NCI-H510A treated with DMSO at 0.1 percent for 48 hours (cell line): ENCODE measurements at regions not wholly inside any gene's neighbourhood (a gene's known extent, or its start where the extent isn't known, plus 50 kb on each side); places are given as distances from the start of the nearest gene placed in this dataset.
"Not testable (repeated sequence)": the region's sequence is repeated elsewhere in the genome, so short reads cannot be mapped to it uniquely, and the experiment has no call there.

Experiments
- DNase-seq: peaks from one replicate; lab custom pipeline; 2025; lab: John Stamatoyannopoulos, UW

DNA sequence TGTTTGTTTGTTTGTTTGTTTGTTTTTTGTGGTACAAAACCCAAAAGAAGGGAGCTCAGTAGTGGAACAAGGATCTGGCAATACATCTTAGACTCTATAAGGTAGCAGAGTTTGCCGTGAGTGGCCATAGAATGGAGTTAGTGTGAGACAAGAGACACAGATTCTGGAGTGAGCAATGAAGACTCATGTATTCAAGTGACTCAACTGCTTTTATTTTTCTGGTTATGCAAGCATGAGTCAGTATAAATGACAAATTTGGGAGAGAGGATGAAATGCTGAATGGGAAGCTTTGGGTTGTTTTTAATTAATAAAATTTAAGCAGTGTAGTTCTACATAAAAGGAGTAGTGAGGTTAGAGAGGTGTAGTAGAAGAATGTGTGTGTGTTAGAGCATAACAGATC lies 143.6 kb upstream of the ANO5 start:
- DNase-seq: no peak

DNA sequence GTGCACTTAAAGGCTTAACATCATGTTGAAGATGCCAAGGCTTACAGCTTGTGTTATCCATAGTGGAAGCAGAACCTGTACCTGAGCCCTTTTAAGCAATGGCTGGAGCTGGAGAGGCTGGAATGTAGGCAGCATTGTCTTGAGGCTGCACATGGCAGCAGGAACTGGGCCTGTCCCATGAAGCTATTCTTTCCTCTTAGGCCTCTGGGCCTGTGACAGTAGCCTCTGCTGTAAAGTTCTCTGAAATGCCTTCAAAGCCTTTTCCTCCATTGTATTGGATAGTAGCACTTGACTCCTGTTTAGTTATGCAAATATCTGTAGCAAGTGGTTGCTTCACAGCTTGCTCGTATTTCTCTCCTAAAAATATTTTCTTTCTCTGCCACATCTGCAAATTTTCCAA lies 127.4 kb upstream of the ANO5 start:
- no peak for DNase-seq

DNA sequence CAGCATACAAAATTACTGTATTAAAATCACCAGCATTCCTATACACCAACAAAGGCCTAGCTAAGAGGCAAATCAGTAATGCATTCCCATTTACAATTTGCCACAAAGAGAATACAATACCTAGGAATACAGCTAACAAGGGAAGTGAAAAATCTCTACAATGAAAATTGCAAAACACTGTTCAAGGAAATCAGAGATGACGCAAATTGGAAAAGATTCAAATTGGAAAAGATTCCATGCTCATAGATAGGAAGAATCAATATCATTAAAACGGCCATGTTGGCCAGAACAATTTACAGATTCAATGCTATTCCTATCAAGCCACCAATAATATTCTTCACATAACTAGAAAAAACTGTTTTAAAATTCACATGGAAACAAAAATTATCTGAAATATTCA lies 123.0 kb upstream of the ANO5 start:
- DNase-seq: no peak

DNA sequence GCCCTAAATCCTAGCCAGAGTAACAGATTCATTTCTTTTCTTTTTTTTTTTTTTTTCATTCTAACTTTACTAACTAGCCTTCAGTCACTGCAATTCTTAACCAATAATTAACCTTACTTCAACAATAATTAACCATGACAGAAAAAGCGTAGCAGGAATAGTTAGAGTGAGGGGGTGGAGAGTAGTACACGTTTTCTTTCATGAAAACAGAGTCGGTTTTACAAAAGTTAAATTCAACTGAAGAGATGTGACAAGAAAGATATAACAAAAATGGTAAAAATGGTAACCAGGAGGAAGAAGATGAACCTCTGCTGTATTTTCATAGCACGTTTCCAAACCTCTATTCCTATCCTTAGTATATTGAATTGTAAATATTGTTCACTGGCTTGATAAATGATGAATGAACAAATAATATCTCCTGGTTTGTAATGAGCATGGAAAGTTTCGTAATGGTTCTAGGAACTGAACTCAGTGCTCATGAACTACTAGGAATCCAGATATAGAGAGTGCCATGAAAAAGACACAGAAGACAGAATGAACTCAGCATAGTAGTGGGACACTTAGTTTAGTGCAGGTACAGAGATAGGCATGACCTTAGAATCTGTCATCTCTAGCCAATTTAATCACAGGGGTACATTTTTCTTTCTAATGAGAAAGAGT lies 116.5 kb upstream of the ANO5 start:
- no peak for DNase-seq

DNA sequence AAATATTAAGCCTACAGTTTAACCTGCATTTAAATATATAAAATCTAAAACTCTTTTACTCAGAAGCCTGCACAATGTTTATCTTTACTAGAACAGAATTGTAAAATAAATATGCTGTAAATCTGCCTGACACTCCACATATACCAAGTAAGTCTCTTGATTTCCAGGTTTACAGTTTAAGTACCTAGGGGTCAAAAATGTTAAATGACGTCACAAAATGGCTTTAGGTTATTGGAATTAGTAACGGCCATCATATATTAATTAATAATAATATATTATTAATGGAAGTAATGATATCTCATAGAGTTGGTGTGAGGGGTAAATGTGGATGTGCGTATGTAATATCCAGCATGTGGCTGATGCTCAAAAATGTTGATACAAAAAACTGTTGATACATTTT lies 114.8 kb upstream of the ANO5 start:
- DNase-seq: no peak

DNA sequence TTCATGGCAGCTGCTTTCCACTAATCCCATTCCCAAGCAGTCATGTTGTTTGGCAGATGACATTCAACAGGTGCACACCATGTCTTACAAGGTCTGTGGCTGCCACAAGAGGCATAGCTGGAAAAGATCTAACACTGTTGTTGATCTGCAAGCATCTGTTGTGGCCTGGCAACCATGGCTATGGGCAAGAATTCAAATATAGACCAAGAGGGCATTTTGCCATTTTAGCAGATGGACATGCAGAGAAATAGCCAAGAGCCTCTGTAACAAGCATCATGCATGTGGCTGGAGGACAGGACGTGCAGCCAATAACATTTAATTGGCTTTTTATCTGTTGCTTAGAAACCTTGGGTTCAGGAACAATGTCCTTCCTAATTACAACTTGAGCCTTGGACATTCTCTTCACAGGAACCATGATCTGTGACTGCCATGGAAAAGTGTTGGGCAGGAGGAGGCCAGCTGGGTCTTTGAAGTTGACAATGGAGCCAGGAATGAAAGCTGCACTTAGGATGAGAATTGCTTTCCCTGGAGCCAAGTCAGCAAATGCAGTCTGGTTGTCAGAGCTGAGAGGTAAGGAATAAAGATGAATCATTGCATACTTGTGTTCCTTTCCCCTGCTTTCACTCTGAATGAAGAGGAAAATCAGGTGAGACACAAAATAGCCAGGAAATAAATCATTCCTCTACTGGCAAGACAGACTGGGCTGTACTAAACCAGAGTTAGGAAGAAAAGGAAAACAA lies 113.6 kb upstream of the ANO5 start:
- DNase-seq: no peak

DNA sequence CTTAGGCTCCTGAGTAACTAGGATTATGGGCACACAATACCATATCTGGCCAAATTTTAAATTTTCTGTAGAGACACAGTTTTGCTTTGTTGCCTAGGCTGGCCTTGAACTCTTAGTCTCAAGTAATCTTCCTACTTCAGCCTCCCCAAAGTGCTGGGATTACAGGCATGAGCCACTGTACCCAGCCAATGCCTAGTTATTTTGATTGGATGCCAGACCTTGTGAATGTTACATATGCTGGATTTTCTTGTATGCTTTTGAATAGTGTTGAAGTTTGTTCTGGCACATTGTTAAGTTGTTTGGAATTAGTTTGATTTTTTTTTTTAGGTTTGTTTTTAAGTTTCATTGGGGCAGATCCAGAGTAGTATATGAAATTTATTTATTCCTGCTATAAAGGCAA lies 110.7 kb upstream of the ANO5 start:
- no peak for DNase-seq

DNA sequence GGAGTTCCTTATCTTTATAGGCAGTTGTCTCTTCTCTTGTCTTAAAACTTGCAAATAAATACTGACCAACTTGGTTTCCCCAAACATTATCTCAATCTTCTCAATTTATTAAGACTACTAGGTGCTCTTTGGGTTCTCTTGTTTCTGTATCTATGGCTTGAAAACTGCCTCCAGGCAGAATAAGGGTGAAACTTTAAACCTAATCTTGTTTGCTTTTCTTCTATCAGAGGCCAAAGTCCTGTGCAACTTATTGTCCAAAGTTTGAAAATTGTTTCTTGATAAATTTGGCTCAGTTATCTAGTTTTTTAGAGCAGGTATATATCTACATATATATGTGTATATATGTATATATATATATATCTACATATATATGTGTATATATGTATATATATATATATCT lies 110.1 kb upstream of the ANO5 start:
- DNase-seq: no peak

DNA sequence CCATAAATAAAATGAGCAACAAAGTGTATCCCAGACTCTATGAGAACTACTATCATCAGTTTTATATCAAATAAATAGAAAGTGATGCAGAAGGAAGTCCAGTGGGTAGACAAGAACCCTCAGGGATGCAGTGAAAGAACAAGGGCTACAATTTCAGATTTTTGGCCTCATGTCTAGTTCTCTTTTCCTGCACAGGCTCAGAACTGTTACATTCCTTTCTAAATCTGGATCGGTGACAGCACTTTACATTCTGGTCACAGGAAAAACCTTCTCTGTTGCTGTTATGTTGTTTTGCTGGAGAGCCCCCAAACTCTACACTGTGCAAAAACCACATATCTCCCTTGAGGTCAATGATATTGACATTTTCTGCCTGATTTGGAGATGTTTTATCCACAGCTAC lies 108.8 kb upstream of the ANO5 start:
- no peak for DNase-seq

DNA sequence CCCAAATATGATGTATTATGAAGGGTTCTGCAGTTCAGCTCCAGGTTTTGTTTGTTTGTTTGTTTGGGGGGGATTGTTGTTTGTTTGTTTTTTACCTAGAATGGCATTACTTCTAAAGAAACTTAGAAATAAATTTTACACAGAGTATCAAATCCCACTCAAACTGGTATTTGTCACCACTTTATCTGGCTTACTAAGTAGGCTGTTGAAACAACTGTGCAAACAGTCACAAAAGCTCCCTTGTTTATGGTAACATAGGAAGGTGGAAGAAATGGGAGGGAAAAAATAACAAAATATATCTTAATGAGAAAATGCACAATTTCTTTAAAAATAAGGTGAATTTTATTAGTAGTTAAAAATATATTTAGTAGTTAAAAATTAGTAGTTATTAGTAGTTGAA lies 108.3 kb upstream of the ANO5 start:
- DNase-seq: no peak

DNA sequence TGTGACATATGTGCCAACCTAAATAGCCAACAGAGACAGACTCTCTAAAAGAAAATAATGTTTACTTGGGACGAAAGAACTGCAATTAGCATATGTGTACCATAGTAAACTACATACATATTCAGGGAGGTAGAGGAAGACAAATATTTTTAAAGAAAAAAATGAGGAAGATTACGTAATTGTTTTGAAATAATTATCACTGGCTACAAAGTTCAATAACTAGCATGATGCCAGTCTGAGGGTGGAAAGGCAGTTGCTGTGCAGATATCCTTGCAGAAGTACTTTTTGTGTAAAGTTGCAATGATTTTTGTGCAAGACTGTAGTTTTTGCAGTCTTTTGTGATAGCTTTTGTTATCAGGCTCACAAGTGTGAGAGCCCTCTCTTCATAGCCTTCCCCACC lies 103.3 kb upstream of the ANO5 start:
- no peak for DNase-seq

DNA sequence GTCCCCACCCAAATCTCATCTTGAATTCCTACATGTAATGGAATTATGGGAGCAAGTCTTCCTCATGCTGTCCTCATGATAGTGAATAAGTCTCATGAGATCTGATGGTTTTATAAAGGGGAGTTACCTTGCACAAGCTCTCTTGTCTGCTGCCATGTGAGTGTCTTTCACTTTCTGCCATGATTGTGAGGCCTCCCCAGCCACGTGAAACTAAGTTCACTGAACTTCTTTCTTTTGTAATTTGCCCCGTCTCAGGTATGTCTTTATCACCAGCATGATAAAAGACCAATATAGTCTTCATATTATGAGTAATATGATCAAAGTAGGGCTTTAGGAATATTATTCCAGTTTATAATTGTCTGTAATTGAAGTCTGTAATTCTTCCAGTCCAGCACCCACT lies 86.3 kb upstream of the ANO5 start:
- no peak for DNase-seq

DNA sequence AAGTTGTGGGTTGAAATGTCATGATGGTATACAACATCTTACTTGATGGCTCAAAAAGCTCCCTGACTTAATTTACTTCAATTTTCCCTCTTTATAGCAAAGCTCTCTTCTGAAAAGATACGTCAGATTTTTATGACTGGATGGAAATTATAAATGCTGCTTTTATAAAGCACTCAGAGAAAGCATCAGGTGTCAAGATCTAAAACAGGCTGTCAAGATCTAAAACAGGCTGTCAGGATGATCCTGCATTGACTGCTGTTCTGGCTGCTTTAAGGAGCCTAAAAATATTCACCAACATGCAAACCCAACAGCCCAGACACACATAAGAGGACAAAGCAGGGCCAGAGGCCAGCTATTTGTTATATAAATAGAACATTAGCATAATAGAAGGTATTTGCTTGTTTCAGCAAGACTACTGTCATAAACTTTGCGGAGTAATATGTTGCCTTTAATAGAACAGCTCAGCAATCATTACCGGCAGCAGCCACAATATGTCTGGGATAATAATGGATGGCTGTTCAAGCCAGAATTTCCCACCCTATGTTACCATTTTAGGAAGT lies 77.3 kb upstream of the ANO5 start:
- DNase-seq: no peak

DNA sequence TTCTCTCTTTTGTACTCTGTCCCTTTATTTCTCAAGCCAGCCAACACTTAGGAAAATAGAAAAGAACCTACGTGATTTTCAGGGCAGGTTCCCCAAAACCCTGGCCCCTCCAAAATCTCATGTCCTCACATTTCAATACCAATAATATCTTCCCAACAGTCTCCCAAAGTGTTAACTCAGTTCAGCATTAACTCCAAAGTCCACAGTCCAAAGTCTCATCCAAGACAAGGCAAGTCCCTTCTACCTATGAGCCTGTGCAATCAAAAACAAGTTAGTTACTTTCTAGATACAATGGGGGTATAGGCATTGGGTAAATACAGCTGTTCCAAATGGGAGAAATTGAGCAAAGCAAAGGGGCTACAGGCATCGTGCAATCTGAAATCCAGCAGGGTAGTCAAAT lies 64.9 kb upstream of the ANO5 start:
- not testable (repeated sequence) for DNase-seq

DNA sequence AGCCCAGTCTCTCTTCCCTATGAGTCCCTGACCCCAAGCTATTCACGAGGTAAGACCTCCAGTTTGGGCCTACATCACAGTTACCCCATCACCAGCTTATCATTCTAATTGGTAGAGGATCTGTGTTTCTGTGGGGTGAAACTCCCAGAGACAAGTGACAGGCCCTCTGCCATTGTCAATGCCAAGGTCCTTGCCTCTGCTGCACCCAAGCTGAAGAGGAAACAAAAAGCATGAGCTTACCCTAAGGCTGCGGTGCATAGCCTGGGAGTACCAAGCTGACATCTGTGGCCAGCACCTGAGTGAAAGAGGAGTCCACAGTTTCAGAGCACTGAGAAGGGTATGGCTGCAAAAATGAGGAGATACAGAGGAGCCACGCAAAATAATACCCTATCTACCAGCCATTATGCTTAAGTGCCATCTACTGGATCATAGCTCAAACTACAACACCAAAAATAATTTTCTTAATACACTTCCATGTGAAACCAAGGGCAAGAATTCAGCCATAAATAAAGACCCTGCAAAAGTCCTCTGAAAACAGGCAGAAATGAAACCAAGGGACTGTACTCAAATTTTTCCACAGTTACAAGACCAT lies 62.3 kb upstream of the ANO5 start:
- peak; percentile 30 for DNase-seq

DNA sequence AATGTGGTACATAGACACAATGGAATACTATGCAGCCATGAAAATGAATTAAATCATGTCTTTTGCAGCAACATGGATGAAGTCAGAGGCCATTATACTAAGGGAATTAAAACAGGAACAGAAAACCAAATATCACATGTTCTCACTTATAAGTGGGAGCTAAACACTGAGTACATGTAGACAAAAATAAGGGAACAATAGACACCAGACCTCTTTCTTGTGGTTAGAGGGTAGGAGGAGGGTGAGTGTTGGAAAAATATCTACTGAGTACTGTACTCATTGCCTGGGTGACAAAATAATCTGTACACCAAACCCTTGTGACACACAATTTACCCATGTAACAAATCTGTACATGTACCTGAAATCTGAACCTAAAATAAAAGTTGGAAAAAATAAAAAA lies 59.1 kb upstream of the ANO5 start:
- no peak for DNase-seq

DNA sequence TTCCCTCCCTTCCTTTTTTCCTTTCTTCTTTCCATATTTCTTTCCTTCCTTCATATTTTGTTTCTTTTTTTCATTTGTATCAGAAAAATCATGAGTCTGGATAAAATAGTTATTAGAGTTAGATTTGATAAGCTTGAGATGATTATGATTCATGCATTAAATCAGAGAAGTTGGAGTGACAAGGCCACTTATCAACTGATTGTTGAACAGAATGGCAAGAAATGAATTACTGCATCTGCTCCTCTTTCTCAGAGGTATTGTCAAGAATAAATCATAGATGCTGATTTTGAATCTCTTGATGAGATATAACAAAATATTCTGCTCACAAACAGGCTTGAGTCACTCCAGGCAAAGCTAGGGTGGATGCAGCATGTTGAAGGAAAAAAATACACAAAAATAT lies 54.6 kb upstream of the ANO5 start:
- no peak for DNase-seq
